ENCODE measurements at regions not wholly inside any gene's neighbourhood (a gene's known extent, or its start where the extent isn't known, plus 50 kb on each side); places are given as distances from the start of the nearest gene placed in this dataset.

DNA sequence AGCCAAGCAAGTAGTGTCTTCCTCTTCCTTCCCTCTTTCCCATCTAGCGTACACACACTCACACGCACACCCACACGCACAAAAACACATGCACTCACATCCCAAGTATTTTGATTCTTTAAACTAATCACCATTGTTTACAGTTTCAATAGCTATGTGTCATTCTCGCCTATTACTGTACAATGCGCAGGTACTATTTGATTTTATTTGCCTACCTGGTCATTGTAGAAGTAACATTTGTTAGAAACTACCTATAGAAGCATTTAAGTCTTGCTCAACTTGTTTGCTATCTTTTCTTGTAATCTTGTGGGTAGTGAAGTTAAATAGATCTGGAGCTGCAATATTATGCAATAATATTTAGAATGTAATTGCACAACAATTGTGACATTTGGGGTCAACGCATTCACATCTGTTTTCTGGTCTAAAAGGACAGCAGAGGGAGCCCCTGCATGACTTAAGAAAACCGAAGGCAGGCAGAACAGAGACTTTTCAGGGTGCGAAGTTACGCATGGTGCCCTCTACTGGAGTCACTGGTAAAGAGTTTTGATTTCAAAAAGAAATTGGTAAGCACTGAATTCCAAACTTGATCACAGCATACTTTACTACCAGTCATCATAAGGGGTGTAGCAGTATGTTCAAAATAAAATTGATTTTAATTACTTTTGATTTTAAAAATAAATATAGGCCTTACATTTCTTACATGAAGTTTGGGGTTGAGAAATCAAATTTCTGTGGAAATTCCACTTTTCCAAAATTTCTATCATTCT, 503.3 kb upstream of the FAM241A start:
- no peaks in the 10 kb centered on the region for H3K9me3 ChIP-seq
- peak in 1 of 2 donors; percentile 22 for DNase-seq
- ATAC-seq, result peak in 1 of 2 donors; percentile 63
- TF ChIP-seq POLR2A (IDR thresholded peaks at IDR 0.05), result no peak
- TF ChIP-seq, protein P1, sequence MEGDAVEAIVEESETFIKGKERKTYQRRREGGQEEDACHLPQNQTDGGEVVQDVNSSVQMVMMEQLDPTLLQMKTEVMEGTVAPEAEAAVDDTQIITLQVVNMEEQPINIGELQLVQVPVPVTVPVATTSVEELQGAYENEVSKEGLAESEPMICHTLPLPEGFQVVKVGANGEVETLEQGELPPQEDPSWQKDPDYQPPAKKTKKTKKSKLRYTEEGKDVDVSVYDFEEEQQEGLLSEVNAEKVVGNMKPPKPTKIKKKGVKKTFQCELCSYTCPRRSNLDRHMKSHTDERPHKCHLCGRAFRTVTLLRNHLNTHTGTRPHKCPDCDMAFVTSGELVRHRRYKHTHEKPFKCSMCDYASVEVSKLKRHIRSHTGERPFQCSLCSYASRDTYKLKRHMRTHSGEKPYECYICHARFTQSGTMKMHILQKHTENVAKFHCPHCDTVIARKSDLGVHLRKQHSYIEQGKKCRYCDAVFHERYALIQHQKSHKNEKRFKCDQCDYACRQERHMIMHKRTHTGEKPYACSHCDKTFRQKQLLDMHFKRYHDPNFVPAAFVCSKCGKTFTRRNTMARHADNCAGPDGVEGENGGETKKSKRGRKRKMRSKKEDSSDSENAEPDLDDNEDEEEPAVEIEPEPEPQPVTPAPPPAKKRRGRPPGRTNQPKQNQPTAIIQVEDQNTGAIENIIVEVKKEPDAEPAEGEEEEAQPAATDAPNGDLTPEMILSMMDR (IDR thresholded peaks at IDR 0.05 in 4 of 5, conservative IDR thresholded peaks at IDR 0.05 in 1 of 5), result peak in 4 of 5 experiments; percentile 21 to 52 (median 39)
- H3K27ac ChIP-seq, result no peak overlapping the region
- H3K4me1 ChIP-seq, result no peaks in the 10 kb centered on the region
- H3K36me3 ChIP-seq, result no peaks in the 10 kb centered on the region
- in situ Hi-C loops (cut with MboI; ENCODE audit: low sequenced_read_pairs in 4 of 4) (loop anchor here in 2 of 4 donors (25.0 kb wide), 2 partner anchors 220 to 395 kb away; no protein-coding TSS in a partner anchor), intact Hi-C loops (cut with DNase I; ENCODE audit: low total_unique reads) (no loop called here)
- H3K27me3 ChIP-seq, result no peaks in the 10 kb centered on the region
- no peak overlapping the region for H3K4me3 ChIP-seq

DNA sequence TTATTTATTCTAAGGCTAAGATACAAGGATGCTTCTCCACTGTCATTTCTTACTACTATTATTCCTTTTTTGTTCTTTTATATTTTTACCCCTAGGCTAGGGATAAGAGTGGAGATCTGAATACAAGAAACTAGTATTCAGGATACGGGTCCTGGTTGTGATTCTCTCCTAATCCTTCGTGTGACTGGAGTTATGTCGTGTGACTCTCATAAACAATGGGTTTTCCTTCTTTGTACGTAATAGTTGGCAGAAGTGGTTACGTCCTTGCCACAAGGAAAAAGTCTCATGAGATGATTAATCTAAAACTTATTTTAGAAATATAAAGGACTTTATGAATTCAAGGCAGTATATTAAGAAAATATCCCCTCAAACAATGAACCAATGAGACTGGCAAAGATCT, 497.2 kb upstream of the FAM241A start:
- Histone ChIP-seq H3K36me3 (no peaks in the 10 kb centered on the region), H3K4me3 (no peak overlapping the region), H3K9me3 (no peaks in the 10 kb centered on the region), H3K27ac (no peak overlapping the region), H3K4me1 (no peaks in the 10 kb centered on the region), H3K27me3 (no peaks in the 10 kb centered on the region)
- ATAC-seq (no peak), DNase-seq (no peak)
- no peak for TF ChIP-seq POLR2A (IDR thresholded peaks at IDR 0.05)
- TF ChIP-seq, protein P1 (IDR thresholded peaks at IDR 0.05 in 4 of 5, conservative IDR thresholded peaks at IDR 0.05 in 1 of 5), result no peak
- intact Hi-C loops (cut with DNase I; ENCODE audit: low total_unique reads) (no loop called here), in situ Hi-C loops (cut with MboI; ENCODE audit: low sequenced_read_pairs in 4 of 4) (loop anchor here in 2 of 4 donors (25.0 kb wide), 2 partner anchors 214 to 389 kb away; no protein-coding TSS in a partner anchor)

DNA sequence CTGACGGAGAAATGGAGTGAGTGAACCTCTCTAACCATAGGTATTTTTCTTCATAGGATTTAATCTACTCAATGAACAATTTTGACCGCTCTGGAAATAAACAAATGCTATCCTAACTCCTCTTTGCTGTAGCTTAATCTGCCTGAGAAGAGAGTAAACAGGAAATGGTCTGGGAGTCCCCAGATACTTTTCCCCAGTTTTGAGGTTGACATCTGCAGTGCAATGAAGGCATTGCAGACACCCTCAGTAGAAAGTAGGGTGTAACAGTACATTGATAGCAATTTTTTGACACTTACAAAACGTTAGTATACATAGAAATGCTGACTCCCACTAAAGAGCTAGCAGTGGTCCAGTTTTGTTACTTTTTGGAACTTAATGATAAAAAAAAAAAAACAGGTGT, 495.9 kb upstream of the FAM241A start:
- DNase-seq (no peak), ATAC-seq (no peak)
- in situ Hi-C loops (cut with MboI; ENCODE audit: low sequenced_read_pairs in 4 of 4) (loop anchor here in 2 of 4 donors (25.0 kb wide), 2 partner anchors 213 to 388 kb away; no protein-coding TSS in a partner anchor), intact Hi-C loops (cut with DNase I; ENCODE audit: low total_unique reads) (no loop called here)
- Histone ChIP-seq H3K4me3 (no peak overlapping the region), H3K36me3 (no peaks in the 10 kb centered on the region), H3K4me1 (no peaks in the 10 kb centered on the region), H3K27me3 (no peaks in the 10 kb centered on the region), H3K27ac (no peak overlapping the region), H3K9me3 (no peaks in the 10 kb centered on the region)
- TF ChIP-seq POLR2A (IDR thresholded peaks at IDR 0.05), result no peak
- TF ChIP-seq, protein P1 (IDR thresholded peaks at IDR 0.05 in 4 of 5, conservative IDR thresholded peaks at IDR 0.05 in 1 of 5), result no peak

DNA sequence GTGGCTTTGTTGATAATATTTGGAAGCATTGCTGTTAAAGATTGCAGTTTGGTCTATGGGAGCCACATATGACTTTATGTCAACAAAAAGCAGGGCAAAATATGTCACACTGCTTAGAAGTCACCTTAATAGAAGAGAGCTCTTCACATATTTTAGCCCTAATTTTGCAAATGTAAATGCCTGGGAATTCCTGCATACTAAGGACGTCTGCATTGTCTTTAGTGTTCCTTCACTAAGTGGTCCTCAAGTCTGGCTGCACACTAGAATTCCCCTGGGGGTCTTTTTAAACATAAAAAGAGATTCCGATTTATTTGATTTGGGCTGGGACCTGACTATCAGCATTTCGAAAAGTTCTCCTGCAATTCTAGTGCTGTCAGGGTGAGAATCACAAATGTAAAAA, 495.1 kb upstream of the FAM241A start:
- H3K36me3 ChIP-seq, result no peaks in the 10 kb centered on the region
- no peak overlapping the region for H3K4me3 ChIP-seq
- in situ Hi-C loops (cut with MboI; ENCODE audit: low sequenced_read_pairs in 4 of 4), result loop anchor here in 1 of 4 donors (25.0 kb wide), 1 partner anchor 387 kb away; no protein-coding TSS in a partner anchor
- no peak overlapping the region for H3K27ac ChIP-seq
- ATAC-seq (no peak), DNase-seq (no peak)
- TF ChIP-seq, protein P1 (IDR thresholded peaks at IDR 0.05 in 4 of 5, conservative IDR thresholded peaks at IDR 0.05 in 1 of 5), result no peak
- no peak for TF ChIP-seq POLR2A (IDR thresholded peaks at IDR 0.05)
- H3K9me3 ChIP-seq, result no peaks in the 10 kb centered on the region
- intact Hi-C loops (cut with DNase I; ENCODE audit: low total_unique reads), result no loop called here
- no peaks in the 10 kb centered on the region for H3K27me3 ChIP-seq
- no peaks in the 10 kb centered on the region for H3K4me1 ChIP-seq
